Stimulated activated naive CD8-positive, alpha-beta T cell treated with anti-CD3 and anti-CD28 coated beads, Interleukin-15, Interleukin-2, amounts not matched to agents 100 ng/mL and 50 ng/mL, for 24 hours (primary cell): ENCODE measurements at regions not wholly inside any gene's neighbourhood (a gene's known extent, or its start where the extent isn't known, plus 50 kb on each side); places are given as distances from the start of the nearest gene placed in this dataset.
"Not testable (repeated sequence)": the region's sequence is repeated elsewhere in the genome, so short reads cannot be mapped to it uniquely, and the experiment has no call there.

Source experiments
- H3K27ac Mint-ChIP-seq: one replicate; pipeline ENCODE4 v1.8.0; 2021; ENCODE audit warnings: mild to moderate bottlenecking, mixed read lengths
- H3K27me3 Mint-ChIP-seq: one replicate; pipeline ENCODE4 v1.8.0; 2021; ENCODE audit warnings: mixed read lengths
- H3K36me3 Mint-ChIP-seq: one replicate; pipeline ENCODE4 v1.8.0; 2021; ENCODE audit warnings: low read depth, mixed read lengths
- H3K4me1 Mint-ChIP-seq: one replicate; pipeline ENCODE4 v1.8.0; 2021; ENCODE audit warnings: low read depth, mixed read lengths
- H3K4me3 Mint-ChIP-seq: one replicate; pipeline ENCODE4 v1.8.0; 2021; ENCODE audit warnings: mild to moderate bottlenecking, mixed read lengths
- H3K9me3 Mint-ChIP-seq: one replicate; pipeline ENCODE4 v1.8.0; 2021; ENCODE audit warnings: mixed read lengths

GRCh38 chrY:19042306-19042958 is 268.9 kb upstream of the HSFY2 start:
- Mint-ChIP-seq H3K4me3 (no peak overlapping the region), H3K9me3 (peaks cover 3% of the 10 kb centered on the region), H3K27me3 (no peaks in the 10 kb centered on the region), H3K4me1 (no peaks in the 10 kb centered on the region), H3K36me3 (peaks cover 29% of the 10 kb centered on the region), H3K27ac (no peak overlapping the region)

DNA sequence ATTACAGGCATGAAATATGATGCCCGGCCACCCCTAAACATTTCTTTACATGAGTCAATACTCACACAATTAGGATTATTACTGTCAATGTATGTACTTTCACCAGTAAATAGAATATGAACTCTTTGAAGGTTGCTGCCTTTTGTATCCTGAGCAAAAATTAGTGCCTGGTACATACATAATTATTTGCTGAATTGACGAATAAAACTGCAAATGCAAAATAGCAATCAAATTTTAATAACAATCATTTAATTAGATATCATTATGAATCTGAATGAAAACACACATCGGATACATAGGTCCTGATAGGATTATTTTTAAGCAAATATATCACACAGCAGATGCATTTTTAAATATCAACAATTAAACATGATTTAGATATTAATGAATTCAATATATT is 253.1 kb upstream of the HSFY2 start:
- H3K4me3 Mint-ChIP-seq = no peak overlapping the region
- H3K27me3 Mint-ChIP-seq = no peaks in the 10 kb centered on the region
- no peak overlapping the region for H3K27ac Mint-ChIP-seq
- H3K4me1 Mint-ChIP-seq = no peaks in the 10 kb centered on the region
- H3K36me3 Mint-ChIP-seq = no peaks in the 10 kb centered on the region
- H3K9me3 Mint-ChIP-seq = no peaks in the 10 kb centered on the region

DNA sequence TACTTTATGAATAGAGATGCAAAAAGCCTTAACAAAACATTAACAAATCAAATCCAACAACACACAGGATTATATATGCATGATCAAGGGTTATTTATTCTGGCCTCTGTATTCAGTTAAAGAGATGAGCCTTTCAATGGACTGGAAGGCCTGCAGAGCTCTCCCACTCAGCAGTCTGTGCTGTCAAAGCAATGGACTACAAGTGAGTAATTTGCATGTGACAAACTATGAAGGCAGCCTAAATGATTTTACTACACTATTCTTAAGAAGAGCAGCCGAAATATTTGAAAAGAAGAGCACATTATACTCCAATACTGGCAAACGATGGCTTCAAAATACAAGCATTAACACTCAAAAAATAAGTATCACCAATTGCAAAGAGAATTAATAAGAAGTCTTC is 250.4 kb upstream of the HSFY2 start:
- Mint-ChIP-seq H3K36me3 (no peaks in the 10 kb centered on the region), H3K9me3 (no peaks in the 10 kb centered on the region), H3K27me3 (no peaks in the 10 kb centered on the region), H3K4me3 (no peak overlapping the region), H3K4me1 (no peaks in the 10 kb centered on the region), H3K27ac (no peak overlapping the region)

DNA sequence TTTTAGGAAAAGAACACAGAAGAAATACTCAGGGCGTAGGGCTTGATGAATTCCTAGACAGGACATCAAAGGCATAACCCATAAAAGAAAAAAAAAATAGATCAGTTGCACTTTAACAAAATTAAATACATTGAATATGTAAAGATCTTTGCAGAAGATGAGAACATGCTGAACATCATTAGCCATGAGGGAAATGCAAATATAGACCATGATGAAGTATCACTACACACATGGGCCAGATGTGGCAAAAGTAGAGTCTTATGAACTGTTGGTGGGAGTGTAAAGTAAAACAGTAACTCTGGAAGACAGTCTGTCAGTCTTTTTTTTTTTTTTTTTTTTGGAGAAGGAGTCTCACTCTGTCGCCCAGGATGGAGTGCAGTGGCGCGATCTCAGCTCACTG is 246.7 kb upstream of the HSFY2 start:
- no peak overlapping the region for H3K4me3 Mint-ChIP-seq
- H3K9me3 Mint-ChIP-seq = no peaks in the 10 kb centered on the region

DNA sequence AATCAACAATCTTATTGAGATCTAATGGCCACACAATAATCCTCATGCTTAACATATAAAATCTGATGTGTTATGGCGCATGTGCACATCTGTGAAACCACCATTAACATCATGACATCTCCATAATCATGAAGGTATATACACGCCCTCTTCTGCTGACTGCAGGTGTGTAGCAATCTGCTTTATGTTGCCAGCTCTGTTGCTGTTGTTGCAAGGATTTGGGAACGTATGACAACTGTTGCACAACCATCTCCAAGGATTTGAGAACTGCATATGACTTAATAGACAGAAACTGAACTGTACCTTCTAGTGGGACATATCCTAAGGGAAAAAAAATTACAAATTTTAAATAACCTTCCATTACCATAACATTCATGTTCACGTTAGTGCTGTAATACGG is 243.5 kb upstream of the HSFY2 start:
- Mint-ChIP-seq H3K4me1 (peaks cover 13% of the 10 kb centered on the region), H3K4me3 (no peak overlapping the region), H3K27ac (no peak overlapping the region), H3K36me3 (no peaks in the 10 kb centered on the region), H3K9me3 (no peaks in the 10 kb centered on the region), H3K27me3 (no peaks in the 10 kb centered on the region)

More for the DNA sequence above, 246.7 kb upstream of the HSFY2 start:
- Mint-ChIP-seq H3K4me1 (peaks cover 4% of the 10 kb centered on the region), H3K36me3 (no peaks in the 10 kb centered on the region), H3K27ac (no peak overlapping the region), H3K27me3 (no peaks in the 10 kb centered on the region)

DNA sequence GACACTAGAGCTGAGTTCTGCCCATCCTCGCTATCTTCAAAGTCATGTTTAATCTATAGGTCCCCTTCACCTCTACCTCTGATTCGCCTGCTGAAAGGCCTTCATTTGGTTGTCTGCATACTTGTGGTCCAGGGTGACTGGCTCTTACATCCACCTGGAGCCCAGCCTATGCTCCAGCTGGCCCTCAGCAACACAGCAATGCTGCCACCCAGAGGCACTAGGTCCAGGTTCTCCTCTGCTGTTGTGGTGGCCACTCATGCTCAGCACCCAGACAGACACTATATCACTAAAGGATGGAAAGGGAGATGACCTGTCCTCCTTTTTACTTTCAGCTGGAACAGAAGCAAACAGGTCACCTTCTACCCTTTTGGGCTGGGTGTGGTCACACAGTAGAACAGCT is 242.3 kb upstream of the HSFY2 start:
- Mint-ChIP-seq H3K9me3 (no peaks in the 10 kb centered on the region), H3K27ac (no peak overlapping the region), H3K4me3 (no peak overlapping the region), H3K4me1 (peaks cover 22% of the 10 kb centered on the region), H3K27me3 (no peaks in the 10 kb centered on the region), H3K36me3 (no peaks in the 10 kb centered on the region)

DNA sequence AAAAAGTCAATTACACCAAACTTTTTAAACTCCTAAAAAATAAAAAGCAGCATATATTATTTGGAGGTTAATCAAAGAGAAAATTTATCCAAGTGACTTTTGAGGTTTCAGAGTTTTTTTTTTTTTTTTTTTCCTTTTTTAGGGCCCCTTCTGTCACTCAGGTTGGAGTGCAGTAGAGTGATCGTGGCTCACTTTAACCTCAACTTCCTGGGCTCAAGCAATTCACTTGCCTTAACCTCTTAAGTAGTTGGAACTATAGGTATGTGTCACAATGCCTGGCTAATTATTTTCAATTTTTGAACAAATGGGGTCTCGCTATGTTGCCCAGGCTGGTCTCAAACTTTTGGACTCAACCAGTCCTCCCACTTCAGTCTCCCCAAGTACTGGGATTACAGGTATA is 241.7 kb upstream of the HSFY2 start:
- Mint-ChIP-seq H3K36me3 (no peaks in the 10 kb centered on the region), H3K4me1 (peaks cover 22% of the 10 kb centered on the region)

DNA sequence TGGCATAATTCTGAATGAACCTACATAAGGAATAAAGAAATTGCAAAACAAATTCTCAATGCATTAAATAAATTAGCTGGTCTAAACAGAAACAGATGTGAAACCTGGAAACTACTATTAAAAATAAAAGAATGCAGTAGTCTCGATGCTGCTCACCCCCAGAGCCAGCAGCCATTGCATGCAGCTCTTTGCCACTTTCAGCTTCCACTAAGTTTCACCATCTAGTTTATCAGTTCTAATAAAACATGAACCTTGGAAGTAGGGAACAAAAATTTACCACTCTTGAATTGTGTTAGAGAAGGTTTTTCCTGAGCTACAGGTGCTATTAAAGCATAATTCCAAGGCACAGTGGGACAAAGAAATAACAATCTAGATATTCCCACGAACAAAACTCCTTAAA is 239.4 kb upstream of the HSFY2 start:
- H3K4me3 Mint-ChIP-seq = no peak overlapping the region
- H3K27ac Mint-ChIP-seq = no peak overlapping the region
- H3K27me3 Mint-ChIP-seq = no peaks in the 10 kb centered on the region

More for the DNA sequence above, 241.7 kb upstream of the HSFY2 start:
- Mint-ChIP-seq H3K9me3 (no peaks in the 10 kb centered on the region), H3K27me3 (no peaks in the 10 kb centered on the region), H3K4me3 (no peak overlapping the region), H3K27ac (no peak overlapping the region)

GRCh38 chrY:19011605-19012090 is 238.1 kb upstream of the HSFY2 start:
- H3K36me3 Mint-ChIP-seq = no peaks in the 10 kb centered on the region
- no peak overlapping the region for H3K27ac Mint-ChIP-seq
- peaks cover 4% of the 10 kb centered on the region for H3K9me3 Mint-ChIP-seq
- H3K4me1 Mint-ChIP-seq = peaks cover 22% of the 10 kb centered on the region
- no peaks in the 10 kb centered on the region for H3K27me3 Mint-ChIP-seq
- no peak overlapping the region for H3K4me3 Mint-ChIP-seq

More for the DNA sequence above, 239.4 kb upstream of the HSFY2 start:
- no peaks in the 10 kb centered on the region for H3K36me3 Mint-ChIP-seq
- no peaks in the 10 kb centered on the region for H3K9me3 Mint-ChIP-seq
- peaks cover 22% of the 10 kb centered on the region for H3K4me1 Mint-ChIP-seq

DNA sequence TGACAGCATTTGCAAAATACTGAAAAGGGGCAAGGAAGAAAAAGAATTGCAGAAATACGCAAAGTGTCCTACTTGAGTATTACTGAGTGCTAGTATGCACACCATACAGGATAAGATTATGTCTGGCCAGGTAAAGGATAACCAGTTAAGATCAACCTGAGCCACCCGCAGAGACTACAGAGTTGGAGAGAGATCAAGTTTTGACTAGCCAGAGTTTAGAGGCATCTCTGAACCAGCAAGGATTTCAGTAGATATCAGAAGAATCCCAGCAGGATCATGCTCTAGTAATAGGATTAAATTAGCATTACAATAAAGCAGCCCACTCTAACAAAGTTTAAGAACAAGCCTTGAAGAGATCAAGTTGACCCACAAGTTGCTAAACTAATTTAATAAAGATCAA is 232.7 kb upstream of the HSFY2 start:
- no peak overlapping the region for H3K27ac Mint-ChIP-seq
- no peaks in the 10 kb centered on the region for H3K36me3 Mint-ChIP-seq
- H3K9me3 Mint-ChIP-seq = peaks cover 4% of the 10 kb centered on the region
- H3K4me1 Mint-ChIP-seq = peaks cover 2% of the 10 kb centered on the region
- no peaks in the 10 kb centered on the region for H3K27me3 Mint-ChIP-seq
- H3K4me3 Mint-ChIP-seq = no peak overlapping the region

GRCh38 chrY:19005579-19005978 is 232.0 kb upstream of the HSFY2 start:
- H3K4me1 Mint-ChIP-seq = no peaks in the 10 kb centered on the region
- no peak overlapping the region for H3K27ac Mint-ChIP-seq
- no peaks in the 10 kb centered on the region for H3K27me3 Mint-ChIP-seq
- H3K36me3 Mint-ChIP-seq = no peaks in the 10 kb centered on the region
- no peak overlapping the region for H3K4me3 Mint-ChIP-seq
- H3K9me3 Mint-ChIP-seq = peaks cover 4% of the 10 kb centered on the region

GRCh38 chrY:18997635-18998240 is 224.2 kb upstream of the HSFY2 start:
- H3K27me3 Mint-ChIP-seq = no peaks in the 10 kb centered on the region
- H3K36me3 Mint-ChIP-seq = no peaks in the 10 kb centered on the region
- H3K27ac Mint-ChIP-seq = no peak overlapping the region
- no peaks in the 10 kb centered on the region for H3K9me3 Mint-ChIP-seq
- H3K4me1 Mint-ChIP-seq = no peaks in the 10 kb centered on the region
- H3K4me3 Mint-ChIP-seq = no peak overlapping the region

DNA sequence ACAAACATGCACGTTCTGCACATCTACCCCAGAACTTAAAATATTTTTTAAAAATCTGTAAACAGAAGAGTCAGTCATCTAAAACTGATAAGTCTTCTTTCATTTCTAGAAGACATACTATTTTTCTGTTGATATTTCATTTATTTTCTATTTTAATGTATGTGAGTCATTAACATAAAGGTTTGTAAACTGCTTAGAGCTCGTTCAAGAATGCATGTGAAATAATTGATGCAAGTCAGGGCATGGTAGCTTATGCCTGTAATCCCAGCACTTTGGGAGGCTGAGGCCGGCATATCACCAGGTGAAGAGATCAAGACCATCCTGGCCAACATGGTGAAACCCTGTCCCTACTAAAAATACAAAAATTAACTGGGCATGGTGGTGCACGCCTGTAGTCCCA is 219.9 kb upstream of the HSFY2 start:
- Mint-ChIP-seq H3K4me1 (no peaks in the 10 kb centered on the region), H3K27ac (no peak overlapping the region), H3K36me3 (no peaks in the 10 kb centered on the region), H3K9me3 (no peaks in the 10 kb centered on the region), H3K27me3 (no peaks in the 10 kb centered on the region), H3K4me3 (no peak overlapping the region)

- H3K27me3 Mint-ChIP-seq, H3K9me3 Mint-ChIP-seq, H3K4me1 Mint-ChIP-seq, H3K4me3 Mint-ChIP-seq, H3K27ac Mint-ChIP-seq, H3K36me3 Mint-ChIP-seq: not testable (repeated sequence)
Observed at GRCh38 chrY:18992684-18993083, 219.1 kb upstream of the HSFY2 start.

DNA sequence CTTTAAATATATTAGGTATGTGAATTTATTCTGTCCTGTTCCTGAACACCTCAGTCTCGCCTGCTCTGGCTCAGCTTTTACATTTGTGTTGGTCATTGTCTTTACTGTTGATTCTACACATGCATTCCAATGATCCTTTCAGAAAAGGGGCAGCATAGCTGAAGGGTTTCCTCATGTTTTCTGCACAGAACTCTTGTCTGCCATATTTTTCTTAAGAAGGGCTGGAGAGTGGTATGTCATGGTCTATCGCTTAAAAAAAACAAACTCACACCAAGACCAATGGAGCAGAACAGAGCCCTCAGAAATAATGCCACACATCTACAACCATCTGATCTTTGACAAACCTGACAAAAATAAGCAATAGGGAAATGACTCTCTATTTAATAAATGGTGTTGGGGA is 215.8 kb upstream of the HSFY2 start:
- Mint-ChIP-seq H3K27ac (no peak overlapping the region), H3K4me1 (no peaks in the 10 kb centered on the region), H3K4me3 (no peak overlapping the region), H3K9me3 (no peaks in the 10 kb centered on the region), H3K27me3 (no peaks in the 10 kb centered on the region), H3K36me3 (no peaks in the 10 kb centered on the region)

GRCh38 chrY:18966001-18966400 is 192.5 kb upstream of the HSFY2 start:
- no peaks in the 10 kb centered on the region for H3K27me3 Mint-ChIP-seq
- H3K4me1 Mint-ChIP-seq = no peaks in the 10 kb centered on the region
- H3K9me3 Mint-ChIP-seq = peaks cover 5% of the 10 kb centered on the region
- no peak overlapping the region for H3K27ac Mint-ChIP-seq
- no peak overlapping the region for H3K4me3 Mint-ChIP-seq
- H3K36me3 Mint-ChIP-seq = no peaks in the 10 kb centered on the region
